HL-60 (cell line): ENCODE measurements at regions not wholly inside any gene's neighbourhood (a gene's known extent, or its start where the extent isn't known, plus 50 kb on each side); places are given as distances from the start of the nearest gene placed in this dataset.

Experiments
- POLR2AphosphoS5 ChIP-seq: IDR thresholded peaks from 2 replicates; pipeline ENCODE4 v1.6.1; 2012; ENCODE audit warnings: low read depth
- SPI1 ChIP-seq: IDR thresholded peaks from 2 replicates; pipeline ENCODE4 v1.6.1; 2012; ENCODE audit warnings: low read depth, mild to moderate bottlenecking, borderline replicate concordance
- TF ChIP-seq, protein P1 (sequence below): IDR thresholded peaks from one replicate; pipeline ENCODE4 v1.5.1; 2011; ENCODE audit warnings: low read length, control low read depth, inconsistent platforms; ENCODE audit not compliant: insufficient read depth
- TF ChIP-seq, protein P2 (sequence below): IDR thresholded peaks from 2 replicates; pipeline ENCODE4 v1.6.1; 2012; ENCODE audit warnings: low read depth; ENCODE audit not compliant: insufficient replicate concordance

GRCh38 chr16:17018585-17018939, 452.2 kb downstream of the XYLT1 start:
- TF ChIP-seq, protein P1, sequence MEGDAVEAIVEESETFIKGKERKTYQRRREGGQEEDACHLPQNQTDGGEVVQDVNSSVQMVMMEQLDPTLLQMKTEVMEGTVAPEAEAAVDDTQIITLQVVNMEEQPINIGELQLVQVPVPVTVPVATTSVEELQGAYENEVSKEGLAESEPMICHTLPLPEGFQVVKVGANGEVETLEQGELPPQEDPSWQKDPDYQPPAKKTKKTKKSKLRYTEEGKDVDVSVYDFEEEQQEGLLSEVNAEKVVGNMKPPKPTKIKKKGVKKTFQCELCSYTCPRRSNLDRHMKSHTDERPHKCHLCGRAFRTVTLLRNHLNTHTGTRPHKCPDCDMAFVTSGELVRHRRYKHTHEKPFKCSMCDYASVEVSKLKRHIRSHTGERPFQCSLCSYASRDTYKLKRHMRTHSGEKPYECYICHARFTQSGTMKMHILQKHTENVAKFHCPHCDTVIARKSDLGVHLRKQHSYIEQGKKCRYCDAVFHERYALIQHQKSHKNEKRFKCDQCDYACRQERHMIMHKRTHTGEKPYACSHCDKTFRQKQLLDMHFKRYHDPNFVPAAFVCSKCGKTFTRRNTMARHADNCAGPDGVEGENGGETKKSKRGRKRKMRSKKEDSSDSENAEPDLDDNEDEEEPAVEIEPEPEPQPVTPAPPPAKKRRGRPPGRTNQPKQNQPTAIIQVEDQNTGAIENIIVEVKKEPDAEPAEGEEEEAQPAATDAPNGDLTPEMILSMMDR: no peak
- no peak for TF ChIP-seq POLR2AphosphoS5
- TF ChIP-seq, protein P2, sequence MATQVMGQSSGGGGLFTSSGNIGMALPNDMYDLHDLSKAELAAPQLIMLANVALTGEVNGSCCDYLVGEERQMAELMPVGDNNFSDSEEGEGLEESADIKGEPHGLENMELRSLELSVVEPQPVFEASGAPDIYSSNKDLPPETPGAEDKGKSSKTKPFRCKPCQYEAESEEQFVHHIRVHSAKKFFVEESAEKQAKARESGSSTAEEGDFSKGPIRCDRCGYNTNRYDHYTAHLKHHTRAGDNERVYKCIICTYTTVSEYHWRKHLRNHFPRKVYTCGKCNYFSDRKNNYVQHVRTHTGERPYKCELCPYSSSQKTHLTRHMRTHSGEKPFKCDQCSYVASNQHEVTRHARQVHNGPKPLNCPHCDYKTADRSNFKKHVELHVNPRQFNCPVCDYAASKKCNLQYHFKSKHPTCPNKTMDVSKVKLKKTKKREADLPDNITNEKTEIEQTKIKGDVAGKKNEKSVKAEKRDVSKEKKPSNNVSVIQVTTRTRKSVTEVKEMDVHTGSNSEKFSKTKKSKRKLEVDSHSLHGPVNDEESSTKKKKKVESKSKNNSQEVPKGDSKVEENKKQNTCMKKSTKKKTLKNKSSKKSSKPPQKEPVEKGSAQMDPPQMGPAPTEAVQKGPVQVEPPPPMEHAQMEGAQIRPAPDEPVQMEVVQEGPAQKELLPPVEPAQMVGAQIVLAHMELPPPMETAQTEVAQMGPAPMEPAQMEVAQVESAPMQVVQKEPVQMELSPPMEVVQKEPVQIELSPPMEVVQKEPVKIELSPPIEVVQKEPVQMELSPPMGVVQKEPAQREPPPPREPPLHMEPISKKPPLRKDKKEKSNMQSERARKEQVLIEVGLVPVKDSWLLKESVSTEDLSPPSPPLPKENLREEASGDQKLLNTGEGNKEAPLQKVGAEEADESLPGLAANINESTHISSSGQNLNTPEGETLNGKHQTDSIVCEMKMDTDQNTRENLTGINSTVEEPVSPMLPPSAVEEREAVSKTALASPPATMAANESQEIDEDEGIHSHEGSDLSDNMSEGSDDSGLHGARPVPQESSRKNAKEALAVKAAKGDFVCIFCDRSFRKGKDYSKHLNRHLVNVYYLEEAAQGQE: no peak
- no peak for TF ChIP-seq SPI1
